H1 (cell line): ENCODE measurements at regions not wholly inside any gene's neighbourhood (a gene's known extent, or its start where the extent isn't known, plus 50 kb on each side); places are given as distances from the start of the nearest gene placed in this dataset.

Experiments used
- CTCF ChIA-PET: fragments of 300-600 bp; sonication (Branson Sonifier 250); formaldehyde crosslinking; loops from one replicate; lab custom pipeline; 2021; ENCODE audit not compliant: partially characterized antibody; lab: Charles Lee
- POLR2A ChIA-PET: fragments of 300-600 bp; sonication (Branson Sonifier 250); formaldehyde crosslinking; loops from one replicate; lab custom pipeline; 2021; ENCODE audit warnings: inconsistent platforms; ENCODE audit not compliant: partially characterized antibody; lab: Charles Lee
- DNase-seq, 2 experiments: peaks; one replicate each; pipeline versions ENCODE4 v3.0.0 to v3.0.0-alpha.2; 2010 to 2022; ENCODE audit warnings: low spot score in 2 of 2, low read depth in 1 of 2, mixed read lengths in 1 of 2
- FAIRE-seq: peaks from 2 replicates; lab custom pipeline; 2011; peaks lifted over from hg19 to GRCh38; lab: Jason Lieb, UNC
- H2AFZ ChIP-seq: 2 replicates; pipeline ENCODE4 v1.8.1; 2012; ENCODE audit warnings: low read length, inconsistent platforms
- H2AK5ac ChIP-seq: 2 replicates; pipeline ENCODE4 v1.6.1; 2013; ENCODE audit warnings: low read depth, low read length
- H2BK120ac ChIP-seq: replicated peaks from 2 replicates; pipeline ENCODE3; 2013; ENCODE audit warnings: low read depth, low read length, inconsistent platforms
- H2BK12ac ChIP-seq: 2 replicates; pipeline ENCODE4 v1.6.1; 2013; ENCODE audit warnings: low read depth, low read length
- H2BK15ac ChIP-seq: 2 replicates; pipeline ENCODE4 v1.6.1; 2013; ENCODE audit warnings: low read length
- H2BK20ac ChIP-seq: 2 replicates; pipeline ENCODE4 v1.6.1; 2013; ENCODE audit warnings: low read length
- H2BK5ac ChIP-seq: 2 replicates; pipeline ENCODE4 v1.6.1; 2013; ENCODE audit warnings: low read depth, low read length
- H3K14ac ChIP-seq: 2 replicates; pipeline ENCODE4 v1.6.1; 2013; ENCODE audit warnings: inconsistent platforms; ENCODE audit not compliant: insufficient read length
- H3K18ac ChIP-seq: 2 replicates; pipeline ENCODE4 v1.6.1; 2013; ENCODE audit warnings: low read length; ENCODE audit errors: extremely low read depth
- H3K23ac ChIP-seq: 2 replicates; pipeline ENCODE4 v1.6.1; 2013; ENCODE audit warnings: inconsistent platforms; ENCODE audit not compliant: insufficient read length
- H3K23me2 ChIP-seq: 2 replicates; pipeline ENCODE4 v1.6.1; 2013; ENCODE audit warnings: low read depth, low read length
- H3K27ac ChIP-seq: 2 replicates; pipeline ENCODE4 v1.6.1; 2011; ENCODE audit warnings: low read depth, low read length, inconsistent platforms
- H3K27me3 ChIP-seq, 4 experiments: replicated peaks in 1 of 4; 1 replicate in 1 of 4; 2 replicates in 3 of 4; pipeline versions ENCODE4 v1.6.1 to v1.8.1; 2011 to 2013; ENCODE audit warnings: low read length in 3 of 4, mild to moderate bottlenecking in 3 of 4, inconsistent platforms in 2 of 4, mixed read lengths in 2 of 4, moderate library complexity in 1 of 4; ENCODE audit not compliant: control insufficient read depth in 3 of 4, insufficient read depth in 3 of 4; ENCODE audit errors: extremely low read depth in 1 of 4
- H3K36me3 ChIP-seq, 4 experiments: 2 replicates each; pipeline versions ENCODE4 v1.6.1 to v1.8.1; 2011 to 2013; ENCODE audit warnings: mild to moderate bottlenecking in 4 of 4, low read length in 3 of 4, moderate library complexity in 2 of 4, control low read depth in 1 of 4, inconsistent platforms in 1 of 4; ENCODE audit not compliant: insufficient read depth in 4 of 4, control insufficient read depth in 2 of 4
- H3K4ac ChIP-seq: replicated peaks from 2 replicates; pipeline ENCODE3; 2013; ENCODE audit warnings: low read length, low read depth, mixed read lengths, inconsistent platforms; ENCODE audit not compliant: insufficient read length
- H3K4me1 ChIP-seq, 4 experiments: replicated peaks in 1 of 4; 1 replicate in 1 of 4; 2 replicates in 3 of 4; pipeline versions ENCODE4 v1.6.1 to v1.8.1; 2011 to 2013; ENCODE audit warnings: low read length in 3 of 4, inconsistent platforms in 2 of 4, mixed read lengths in 1 of 4; ENCODE audit not compliant: insufficient read depth in 4 of 4, control insufficient read depth in 3 of 4
- H3K4me2 ChIP-seq, 2 experiments: 2 replicates each; pipeline versions ENCODE4 v1.6.1 to v1.8.1; 2011 to 2013; ENCODE audit warnings: low read depth in 2 of 2, low read length in 2 of 2, control low read depth in 1 of 2, inconsistent platforms in 1 of 2, mild to moderate bottlenecking in 1 of 2; ENCODE audit not compliant: insufficient read depth in 1 of 2
- H3K4me3 ChIP-seq, 4 experiments: fragments of 200-600, 300-600 bp in 1 of 4; sonication (generic), shearing (Covaris generic), sonication (Bioruptor Twin) in 1 of 4; 2 replicates each; pipeline versions ENCODE4 v1.5.1 to v1.8.1; 2011 to 2016; ENCODE audit warnings: low read length in 4 of 4, low read depth in 3 of 4, control low read depth in 2 of 4, inconsistent platforms in 2 of 4, mild to moderate bottlenecking in 2 of 4, mixed read lengths in 1 of 4, moderate library complexity in 1 of 4; ENCODE audit not compliant: insufficient read depth in 2 of 4; ENCODE audit errors: extremely low read depth in 1 of 4
- H3K56ac ChIP-seq: replicated peaks from 2 replicates; pipeline ENCODE3; 2013; ENCODE audit warnings: low read depth, mild to moderate bottlenecking, mixed read lengths, low read length, inconsistent platforms; ENCODE audit not compliant: insufficient read length
- H3K79me1 ChIP-seq: 2 replicates; pipeline ENCODE4 v1.6.1; 2013; ENCODE audit warnings: low read depth, low read length, control low read depth
- H3K79me2 ChIP-seq, 2 experiments: 2 replicates each; pipeline versions ENCODE4 v1.6.1 to v1.8.1; 2012 to 2013; ENCODE audit warnings: low read length in 2 of 2, mild to moderate bottlenecking in 2 of 2, inconsistent platforms in 1 of 2; ENCODE audit not compliant: insufficient read depth in 2 of 2, control insufficient read depth in 1 of 2
- H3K9ac ChIP-seq, 4 experiments: replicated peaks in 1 of 4; 1 replicate in 1 of 4; 2 replicates in 3 of 4; pipeline versions ENCODE4 v1.6.1 to v1.8.1; 2011 to 2013; ENCODE audit warnings: low read depth in 3 of 4, low read length in 3 of 4, control low read depth in 2 of 4, mild to moderate bottlenecking in 2 of 4, moderate library complexity in 2 of 4, inconsistent platforms in 1 of 4; ENCODE audit errors: extremely low read depth in 1 of 4
- H3K9me3 ChIP-seq, 2 experiments: 2 replicates each; pipeline versions ENCODE4 v1.6.1 to v1.8.1; 2012 to 2013; ENCODE audit warnings: mild to moderate bottlenecking in 2 of 2, moderate library complexity in 2 of 2, control low read depth in 1 of 2, inconsistent platforms in 1 of 2, low read depth in 1 of 2, low read length in 1 of 2, mixed read lengths in 1 of 2; ENCODE audit not compliant: insufficient read depth in 2 of 2
- H4K20me1 ChIP-seq, 2 experiments: replicated peaks in 1 of 2; 2 replicates each; pipeline versions ENCODE3 to v1.8.1; 2011 to 2013; ENCODE audit warnings: inconsistent platforms in 2 of 2, low read length in 2 of 2, mild to moderate bottlenecking in 1 of 2; ENCODE audit not compliant: insufficient read depth in 2 of 2, control insufficient read depth in 1 of 2
- H4K5ac ChIP-seq: 2 replicates; pipeline ENCODE4 v1.6.1; 2013; ENCODE audit warnings: low read length, low read depth, mixed read lengths, inconsistent platforms; ENCODE audit not compliant: insufficient read length
- H4K8ac ChIP-seq: 2 replicates; pipeline ENCODE4 v1.8.0; 2013; ENCODE audit warnings: mild to moderate bottlenecking, moderate library complexity, low read length, inconsistent platforms; ENCODE audit not compliant: insufficient read depth; ENCODE audit errors: extremely low read depth
- H4K91ac ChIP-seq: replicated peaks from 2 replicates; pipeline ENCODE3; 2013; ENCODE audit warnings: low read length, mixed read lengths, inconsistent platforms; ENCODE audit not compliant: insufficient read length
- CEBPB ChIP-seq: IDR thresholded peaks from 2 replicates; pipeline ENCODE4 v1.6.1; 2012; ENCODE audit warnings: low read depth, low read length

GRCh38 chr6:74415056-74415455 lies 719.1 kb downstream of the CD109 start:
- H3K79me1 ChIP-seq: no peaks in the 10 kb centered on the region
- H3K18ac ChIP-seq: no peak overlapping the region
- H2AK5ac ChIP-seq: no peak overlapping the region
- no peak overlapping the region for H2BK5ac ChIP-seq
- H3K9ac ChIP-seq: no peak overlapping the region
- DNase-seq: no peak
- no peaks in the 10 kb centered on the region for H3K36me3 ChIP-seq
- no peaks in the 10 kb centered on the region for H3K9me3 ChIP-seq
- H4K91ac ChIP-seq: no peak overlapping the region
- no peak overlapping the region for H3K14ac ChIP-seq
- FAIRE-seq: no peak
- TF ChIP-seq CEBPB: no peak
- H4K8ac ChIP-seq: no peak overlapping the region
- H2BK20ac ChIP-seq: no peak overlapping the region
- H3K23ac ChIP-seq: no peak overlapping the region
- H2BK120ac ChIP-seq: no peak overlapping the region
- no peaks in the 10 kb centered on the region for H3K23me2 ChIP-seq
- ChIA-PET CTCF (interaction anchor here (1.2 to 2.3 kb wide), 3 partner anchors 158 to 794 kb away, joined by 3 to 5 read pairs (median 3); no protein-coding TSS in a partner anchor), POLR2A (no interaction called here)
- H2AFZ ChIP-seq: no peak overlapping the region
- no peaks in the 10 kb centered on the region for H4K20me1 ChIP-seq
- H3K4me1 ChIP-seq: no peaks in the 10 kb centered on the region
- no peak overlapping the region for H3K27ac ChIP-seq
- H2BK12ac ChIP-seq: no peak overlapping the region
- no peak overlapping the region for H3K4me3 ChIP-seq
- no peak overlapping the region for H2BK15ac ChIP-seq
- no peak overlapping the region for H3K4ac ChIP-seq
- no peak overlapping the region for H4K5ac ChIP-seq
- H3K27me3 ChIP-seq: no peaks in the 10 kb centered on the region
- H3K56ac ChIP-seq: no peak overlapping the region
- H3K4me2 ChIP-seq: no peak overlapping the region
- no peaks in the 10 kb centered on the region for H3K79me2 ChIP-seq
